Breast epithelium (tissue), 3 donors: ENCODE measurements at regions not wholly inside any gene's neighbourhood (a gene's known extent, or its start where the extent isn't known, plus 50 kb on each side); places are given as distances from the start of the nearest gene placed in this dataset.

Source experiments
- POLR2A ChIP-seq: fragments of 450-650 bp; IDR thresholded peaks from one replicate; pipeline ENCODE4 v1.6.1; 2016; ENCODE audit warnings: antibody characterized with exemption, mild to moderate bottlenecking, moderate library complexity
- POLR2AphosphoS5 ChIP-seq, 3 donors: sonication (generic); formaldehyde crosslinking; IDR thresholded peaks; one replicate each; pipeline ENCODE4 v1.6.1; 2017; ENCODE audit warnings: antibody characterized with exemption in 3 of 3
- TF ChIP-seq, protein P1 (sequence below), 3 donors: fragments of 450-650 bp; IDR thresholded peaks; one replicate each; pipeline ENCODE4 v1.5.1; 2016 to 2017; ENCODE audit warnings: antibody characterized with exemption in 3 of 3, mild to moderate bottlenecking in 3 of 3, moderate library complexity in 3 of 3

DNA sequence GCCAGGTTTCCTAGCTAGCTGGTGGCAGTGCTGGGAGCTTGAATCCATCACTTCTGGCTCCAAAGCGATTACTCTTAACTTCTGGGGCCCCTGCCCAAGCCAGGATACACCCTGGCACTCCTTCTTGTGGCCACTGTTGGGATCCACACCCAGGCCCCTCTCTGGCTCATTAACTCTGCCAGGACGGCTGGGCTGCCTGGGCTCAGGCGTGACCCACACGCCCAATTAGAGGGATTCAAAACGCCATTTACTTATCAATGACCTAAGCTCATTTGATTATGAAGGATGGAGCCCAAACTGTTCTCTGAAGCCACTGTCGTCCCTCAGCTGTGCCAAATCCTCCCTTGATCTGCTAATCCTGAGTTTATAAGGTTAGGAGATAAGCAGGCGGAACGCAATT lies 79.7 kb upstream of the BRD7 start:
- TF ChIP-seq, protein P1, sequence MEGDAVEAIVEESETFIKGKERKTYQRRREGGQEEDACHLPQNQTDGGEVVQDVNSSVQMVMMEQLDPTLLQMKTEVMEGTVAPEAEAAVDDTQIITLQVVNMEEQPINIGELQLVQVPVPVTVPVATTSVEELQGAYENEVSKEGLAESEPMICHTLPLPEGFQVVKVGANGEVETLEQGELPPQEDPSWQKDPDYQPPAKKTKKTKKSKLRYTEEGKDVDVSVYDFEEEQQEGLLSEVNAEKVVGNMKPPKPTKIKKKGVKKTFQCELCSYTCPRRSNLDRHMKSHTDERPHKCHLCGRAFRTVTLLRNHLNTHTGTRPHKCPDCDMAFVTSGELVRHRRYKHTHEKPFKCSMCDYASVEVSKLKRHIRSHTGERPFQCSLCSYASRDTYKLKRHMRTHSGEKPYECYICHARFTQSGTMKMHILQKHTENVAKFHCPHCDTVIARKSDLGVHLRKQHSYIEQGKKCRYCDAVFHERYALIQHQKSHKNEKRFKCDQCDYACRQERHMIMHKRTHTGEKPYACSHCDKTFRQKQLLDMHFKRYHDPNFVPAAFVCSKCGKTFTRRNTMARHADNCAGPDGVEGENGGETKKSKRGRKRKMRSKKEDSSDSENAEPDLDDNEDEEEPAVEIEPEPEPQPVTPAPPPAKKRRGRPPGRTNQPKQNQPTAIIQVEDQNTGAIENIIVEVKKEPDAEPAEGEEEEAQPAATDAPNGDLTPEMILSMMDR (IDR thresholded peaks at IDR 0.05) = no peak
- TF ChIP-seq POLR2A (no peak), POLR2AphosphoS5 (IDR thresholded peaks at IDR 0.05) (no peak)
